Esophagus squamous epithelium (tissue), 4 donors: ENCODE measurements at regions not wholly inside any gene's neighbourhood (a gene's known extent, or its start where the extent isn't known, plus 50 kb on each side); places are given as distances from the start of the nearest gene placed in this dataset.

Experiments
- CTCF ChIP-seq, 6 experiments: fragments of 450-650 bp in 4 of 6; fragments of 200-600 bp in 2 of 6; sonication (generic) in 2 of 6; IDR thresholded peaks; one replicate each; pipeline ENCODE4 v1.5.1; 2016 to 2019; ENCODE audit warnings: antibody characterized with exemption in 6 of 6, mild to moderate bottlenecking in 4 of 6, moderate library complexity in 4 of 6
- POLR2A ChIP-seq, 4 donors: fragments of 450-650 bp; IDR thresholded peaks; one replicate each; pipeline ENCODE4 v1.6.1; 2017; ENCODE audit warnings: antibody characterized with exemption in 4 of 4, mild to moderate bottlenecking in 4 of 4, moderate library complexity in 3 of 4

GRCh38 chr1:219544163-219544846 is 68.6 kb downstream of the ZC3H11B start:
- no peak for TF ChIP-seq CTCF (IDR thresholded peaks at IDR 0.05)
- TF ChIP-seq POLR2A (IDR thresholded peaks at IDR 0.05), result no peak
